ENCODE measurements at regions not wholly inside any gene's neighbourhood (a gene's known extent, or its start where the extent isn't known, plus 50 kb on each side); places are given as distances from the start of the nearest gene placed in this dataset.

DNA sequence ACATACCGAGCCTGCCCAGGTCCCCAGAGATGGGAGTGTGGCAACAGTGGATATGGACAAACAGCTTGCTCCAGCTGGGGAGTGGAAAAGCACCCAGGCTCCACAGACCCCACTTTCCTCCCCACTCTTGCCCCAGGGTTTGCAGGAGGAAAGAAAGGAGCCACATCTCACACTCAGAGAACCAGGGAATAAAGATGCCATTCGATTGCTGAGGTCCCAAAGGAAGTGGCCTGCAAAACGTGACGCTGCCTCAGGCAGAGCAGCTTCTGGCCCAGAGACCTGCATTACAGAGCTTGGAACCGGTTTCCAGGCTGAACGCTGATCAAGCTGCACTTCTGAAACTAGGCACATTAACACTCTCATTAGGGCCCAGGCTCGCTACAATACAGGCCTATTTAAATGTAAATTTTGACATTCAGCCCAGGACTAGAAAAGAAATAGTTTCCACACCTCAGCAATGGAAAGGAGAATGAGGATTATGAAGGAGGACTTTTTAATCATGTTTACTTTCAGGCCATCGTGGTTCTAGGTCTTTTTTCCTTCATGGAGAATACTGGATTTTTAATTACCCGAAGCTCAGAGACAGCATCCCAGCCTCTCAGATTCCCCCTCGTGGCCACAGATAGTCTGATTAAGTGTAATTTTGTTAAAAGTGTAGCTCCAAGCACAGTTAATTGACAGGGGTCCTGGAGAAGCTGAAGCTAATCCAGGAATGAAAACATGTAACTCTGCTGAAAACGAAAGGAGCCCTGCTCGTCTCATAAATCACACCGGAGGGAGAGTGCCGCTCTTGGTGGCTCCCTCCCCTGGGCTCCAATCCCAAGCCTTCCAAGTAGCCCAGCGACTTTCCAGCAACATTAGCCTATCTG lies 221.3 kb upstream of the RAB6C start:
- H3K4me1 Mint-ChIP-seq, result no peaks in the 10 kb centered on the region
- no peak for ATAC-seq
- H3K36me3 Mint-ChIP-seq, result no peaks in the 10 kb centered on the region
- DNase-seq (ENCODE audit: low spot score in 2 of 2), result no peak
- H3K27ac Mint-ChIP-seq, result no peak overlapping the region
- H3K9me3 Mint-ChIP-seq, result no peaks in the 10 kb centered on the region
- no peak overlapping the region for H3K4me3 Mint-ChIP-seq

DNA sequence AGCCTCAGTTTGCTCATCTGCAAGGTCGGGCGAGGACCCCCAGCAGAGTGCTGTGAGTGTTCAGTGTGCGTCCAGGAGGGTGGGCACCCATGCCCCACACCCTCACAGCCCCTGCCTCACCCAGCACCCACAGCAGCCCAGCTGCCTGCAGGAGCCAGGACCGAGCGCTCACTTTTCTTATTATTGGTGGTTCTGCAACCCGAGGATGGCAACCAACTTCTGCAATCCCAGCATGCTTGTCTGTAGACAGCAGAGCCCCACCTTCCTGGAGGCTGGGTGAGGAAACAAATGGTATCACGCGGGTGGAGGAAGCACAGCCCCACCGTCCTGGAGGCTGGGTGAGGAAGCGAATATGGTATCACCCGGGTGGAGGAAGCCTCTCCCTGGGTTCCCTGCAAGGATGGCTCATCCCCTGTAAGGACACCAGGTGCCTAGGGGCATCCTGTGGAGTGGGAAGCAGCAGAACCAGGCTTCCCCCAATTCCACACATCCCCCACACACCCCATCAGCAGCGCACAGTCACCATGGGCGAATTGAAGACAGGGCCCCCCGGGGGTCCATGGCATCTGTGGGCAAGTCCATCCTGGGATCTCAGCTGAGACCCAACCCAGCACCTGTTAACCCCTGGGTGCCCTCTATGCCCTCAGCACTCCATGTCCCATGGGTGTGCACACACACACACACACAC lies 220.5 kb upstream of the RAB6C start:
- ATAC-seq (no peak), DNase-seq (ENCODE audit: low spot score in 2 of 2) (no peak)
- no peaks in the 10 kb centered on the region for H3K9me3 Mint-ChIP-seq
- H3K4me3 Mint-ChIP-seq, result no peak overlapping the region
- H3K27ac Mint-ChIP-seq, result no peak overlapping the region
- no peaks in the 10 kb centered on the region for H3K4me1 Mint-ChIP-seq
- no peaks in the 10 kb centered on the region for H3K36me3 Mint-ChIP-seq

DNA sequence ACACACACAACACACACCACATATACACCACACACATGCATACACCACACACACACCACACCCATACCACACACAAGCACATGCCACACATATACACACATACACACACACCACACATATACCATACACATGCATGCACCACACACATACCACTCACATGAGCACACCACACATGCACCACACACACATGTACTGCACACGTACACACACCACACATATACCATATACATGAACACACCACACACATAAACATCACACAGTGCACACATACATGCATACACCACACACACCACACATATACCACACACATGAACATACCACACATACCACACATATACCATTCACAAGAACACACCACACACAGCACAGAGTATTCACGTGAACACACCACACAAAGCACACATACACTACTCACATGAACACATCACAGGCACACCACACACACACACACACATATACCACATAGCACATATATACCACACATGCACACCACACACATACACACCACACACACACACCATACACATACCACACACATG lies 219.9 kb upstream of the RAB6C start:
- no peaks in the 10 kb centered on the region for H3K4me1 Mint-ChIP-seq
- no peak overlapping the region for H3K4me3 Mint-ChIP-seq
- H3K36me3 Mint-ChIP-seq, result no peaks in the 10 kb centered on the region
- no peak overlapping the region for H3K27ac Mint-ChIP-seq
- no peak for DNase-seq (ENCODE audit: low spot score in 2 of 2)
- ATAC-seq, result no peak
- no peaks in the 10 kb centered on the region for H3K9me3 Mint-ChIP-seq

DNA sequence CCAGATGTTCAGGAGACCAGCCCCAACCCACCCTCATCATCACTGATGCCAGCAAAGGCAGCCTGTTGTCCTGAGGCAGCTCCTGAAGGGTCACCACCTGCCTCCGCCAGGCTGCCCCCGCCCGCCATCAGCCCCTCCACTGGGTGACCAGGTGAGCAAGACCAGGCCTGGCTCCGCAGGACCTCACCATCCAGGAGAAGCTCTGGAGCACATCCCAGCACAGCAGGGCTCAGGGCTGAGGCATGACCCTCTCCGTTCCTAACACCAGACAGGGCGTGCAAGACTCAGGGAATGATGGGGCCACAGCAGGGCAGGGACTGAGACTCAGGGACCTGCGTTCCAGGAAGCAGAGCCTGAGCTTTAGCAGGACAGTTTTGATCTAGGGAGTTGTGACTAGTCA lies 218.8 kb upstream of the RAB6C start:
- no peak overlapping the region for H3K27ac Mint-ChIP-seq
- H3K36me3 Mint-ChIP-seq, result no peaks in the 10 kb centered on the region
- H3K4me3 Mint-ChIP-seq, result no peak overlapping the region
- H3K9me3 Mint-ChIP-seq, result no peaks in the 10 kb centered on the region
- ATAC-seq (no peak), DNase-seq (ENCODE audit: low spot score in 2 of 2) (no peak)
- no peaks in the 10 kb centered on the region for H3K4me1 Mint-ChIP-seq

DNA sequence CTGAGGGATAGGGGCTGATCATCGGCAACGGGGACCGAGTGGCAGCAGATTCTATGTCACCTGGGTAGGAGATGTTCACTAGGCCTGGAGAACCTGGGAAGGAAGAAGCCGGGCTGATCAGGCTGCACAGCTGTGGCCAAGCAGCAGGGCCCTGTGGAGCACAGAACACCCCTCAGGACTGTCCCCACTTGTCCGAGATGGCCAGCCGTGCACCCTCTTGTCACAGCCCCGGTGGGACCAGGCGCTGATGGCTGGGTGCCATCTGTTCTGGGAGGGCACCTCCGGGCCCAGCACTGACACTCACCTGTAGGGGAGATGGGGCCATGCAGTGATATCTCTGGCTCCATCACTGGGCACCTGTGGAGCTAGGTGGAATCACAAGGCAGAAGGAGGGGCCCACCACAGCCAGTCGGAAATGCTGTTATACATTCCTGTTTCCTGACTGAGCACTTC lies 217.9 kb upstream of the RAB6C start:
- Mint-ChIP-seq H3K4me3 (no peak overlapping the region), H3K27ac (no peak overlapping the region), H3K4me1 (no peaks in the 10 kb centered on the region), H3K36me3 (no peaks in the 10 kb centered on the region), H3K9me3 (no peaks in the 10 kb centered on the region)
- ATAC-seq (no peak), DNase-seq (ENCODE audit: low spot score in 2 of 2) (no peak)

DNA sequence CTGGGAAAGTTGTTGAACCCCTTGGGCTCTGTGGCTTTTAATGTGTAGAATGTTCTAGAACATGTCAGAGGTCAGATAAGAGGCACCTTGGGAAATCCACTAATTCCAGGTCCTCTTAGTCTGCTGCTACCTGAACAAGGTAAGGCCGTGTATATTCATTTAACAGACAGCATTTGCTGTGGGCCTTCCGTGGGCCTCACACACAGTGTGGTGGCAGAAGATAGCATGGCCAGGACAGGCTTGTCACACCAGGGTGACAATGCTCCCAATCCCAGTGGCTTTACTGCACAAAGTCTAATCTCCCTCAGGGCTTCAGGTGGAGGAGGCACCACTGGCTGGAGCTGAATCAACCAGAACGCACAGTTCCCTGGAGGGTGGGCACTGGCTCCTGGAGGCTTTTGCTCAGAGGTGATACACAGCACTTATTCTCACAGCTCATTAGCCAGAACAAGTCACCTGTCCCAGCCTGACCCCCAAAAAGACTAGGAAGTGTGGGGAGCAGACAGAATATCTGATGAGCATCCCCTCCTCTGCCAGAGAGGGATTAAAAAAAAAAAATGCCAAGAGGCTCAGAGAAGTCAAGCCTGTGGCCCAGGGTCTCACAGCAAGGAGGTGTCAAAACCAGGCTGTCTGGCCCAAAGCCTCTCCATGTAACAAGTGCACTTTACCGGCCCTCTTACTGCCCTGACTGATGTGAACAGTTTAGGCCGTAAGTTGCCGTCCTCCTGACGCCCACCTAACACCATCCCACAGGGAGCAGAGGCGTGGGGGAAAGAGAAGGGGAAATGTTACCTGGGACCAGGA lies 216.9 kb upstream of the RAB6C start:
- ATAC-seq, result no peak
- Mint-ChIP-seq H3K36me3 (no peaks in the 10 kb centered on the region), H3K27ac (no peak overlapping the region), H3K4me1 (no peaks in the 10 kb centered on the region), H3K4me3 (no peak overlapping the region), H3K9me3 (no peaks in the 10 kb centered on the region)
- DNase-seq (ENCODE audit: low spot score in 2 of 2), result no peak

DNA sequence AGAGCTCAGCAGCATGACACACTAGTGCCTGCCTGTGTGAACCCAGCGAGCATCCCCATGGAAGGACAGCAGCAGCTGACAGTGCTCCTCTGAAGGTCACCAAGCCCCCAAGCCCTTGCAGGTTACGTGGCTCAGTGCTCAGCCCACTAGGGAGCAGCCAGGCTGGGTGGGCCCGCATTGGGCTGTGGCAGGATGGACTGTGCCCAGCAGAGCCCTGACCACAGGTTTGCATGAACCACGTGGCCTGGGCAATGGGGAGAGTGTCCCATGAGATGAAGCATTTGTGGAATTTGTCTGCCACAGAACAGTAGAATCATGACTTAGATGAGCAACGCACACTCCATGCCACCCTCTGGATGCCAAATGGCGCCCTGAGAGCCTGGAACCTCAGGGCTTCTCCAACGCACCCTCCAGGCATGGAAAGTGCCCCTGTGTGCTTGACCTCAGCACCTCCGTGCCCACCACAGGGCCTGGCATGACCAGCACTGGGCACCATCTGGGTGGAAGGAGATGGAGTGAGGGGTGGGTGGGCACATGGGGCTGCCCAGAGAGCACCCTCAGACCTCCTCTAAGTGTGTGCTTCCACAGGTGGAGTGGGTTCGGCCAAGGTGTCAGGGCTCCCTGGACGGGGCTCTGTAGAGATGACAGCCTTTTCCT lies 216.1 kb upstream of the RAB6C start:
- no peaks in the 10 kb centered on the region for H3K4me1 Mint-ChIP-seq
- H3K4me3 Mint-ChIP-seq, result no peak overlapping the region
- no peaks in the 10 kb centered on the region for H3K36me3 Mint-ChIP-seq
- ATAC-seq (no peak), DNase-seq (ENCODE audit: low spot score in 2 of 2) (no peak)
- H3K9me3 Mint-ChIP-seq, result no peaks in the 10 kb centered on the region
- H3K27ac Mint-ChIP-seq, result no peak overlapping the region

DNA sequence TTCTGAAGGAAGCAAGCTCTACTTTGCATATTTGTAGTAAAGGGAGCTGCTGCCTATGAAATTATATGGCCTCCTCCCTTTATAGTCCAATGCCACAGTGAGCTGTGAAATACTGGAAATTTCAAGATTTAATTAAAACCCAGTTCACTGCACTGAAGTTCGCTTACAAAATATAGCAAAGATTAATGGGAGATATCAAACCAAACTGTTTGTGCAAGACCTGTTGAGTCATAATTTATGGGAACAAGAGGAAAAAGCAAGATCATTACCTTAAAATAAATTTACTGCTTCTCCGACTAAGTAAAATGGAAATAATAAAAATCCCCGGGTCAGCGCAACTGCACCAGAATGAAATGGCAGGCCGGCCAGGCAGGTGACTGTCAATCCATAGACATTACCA lies 215.5 kb upstream of the RAB6C start:
- ATAC-seq, result no peak
- Mint-ChIP-seq H3K27ac (no peak overlapping the region), H3K4me3 (no peak overlapping the region), H3K9me3 (no peaks in the 10 kb centered on the region), H3K4me1 (no peaks in the 10 kb centered on the region), H3K36me3 (no peaks in the 10 kb centered on the region)
- no peak for DNase-seq (ENCODE audit: low spot score in 2 of 2)

DNA sequence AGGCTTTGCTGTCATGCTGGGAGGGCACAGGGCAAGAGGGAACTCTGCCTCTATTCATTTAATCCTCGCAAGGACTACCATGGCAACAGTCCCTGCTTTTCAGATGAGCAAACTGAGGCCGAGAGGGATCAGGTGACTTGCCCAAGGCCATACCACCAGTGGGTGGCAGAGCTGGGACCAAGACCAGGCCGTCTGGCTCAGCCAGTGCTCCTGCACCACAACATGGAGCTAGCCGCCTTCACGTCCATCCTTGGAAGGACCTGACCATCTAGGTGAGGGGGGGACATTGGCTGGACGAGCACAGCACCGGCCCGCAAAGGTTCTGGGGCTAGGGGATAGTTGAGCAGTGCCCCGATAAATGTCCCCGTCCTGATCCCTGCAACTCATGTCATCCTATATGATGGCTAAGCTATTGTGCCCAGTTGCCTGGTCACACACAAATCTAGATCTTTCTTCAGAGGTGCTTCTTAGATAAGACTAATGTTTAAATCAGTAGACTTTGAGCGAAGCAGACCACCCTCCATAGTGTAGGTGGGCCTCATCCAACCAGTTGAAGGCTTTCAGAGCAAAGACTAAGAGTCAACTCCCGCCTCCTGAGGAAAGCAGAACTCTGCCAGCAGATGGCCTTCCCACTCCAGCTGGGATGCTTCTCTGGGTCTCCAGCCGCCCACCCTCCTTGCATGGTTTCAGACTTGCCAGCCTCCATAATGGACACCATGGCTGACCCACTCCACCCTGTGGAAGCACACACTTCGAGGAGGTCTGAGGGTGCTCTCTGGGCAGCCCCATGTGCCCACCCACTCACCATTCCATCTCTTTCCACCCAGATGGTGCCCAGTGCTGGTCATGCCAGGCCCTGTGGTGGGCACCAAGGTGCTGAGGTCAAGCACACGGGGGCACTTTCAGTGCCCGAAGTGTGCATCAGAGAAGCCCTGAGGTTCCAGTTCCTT lies 214.8 kb upstream of the RAB6C start:
- Mint-ChIP-seq H3K4me3 (no peak overlapping the region), H3K36me3 (no peaks in the 10 kb centered on the region), H3K9me3 (no peaks in the 10 kb centered on the region), H3K27ac (no peak overlapping the region), H3K4me1 (no peaks in the 10 kb centered on the region)
- ATAC-seq, result no peak
- no peak for DNase-seq (ENCODE audit: low spot score in 2 of 2)

DNA sequence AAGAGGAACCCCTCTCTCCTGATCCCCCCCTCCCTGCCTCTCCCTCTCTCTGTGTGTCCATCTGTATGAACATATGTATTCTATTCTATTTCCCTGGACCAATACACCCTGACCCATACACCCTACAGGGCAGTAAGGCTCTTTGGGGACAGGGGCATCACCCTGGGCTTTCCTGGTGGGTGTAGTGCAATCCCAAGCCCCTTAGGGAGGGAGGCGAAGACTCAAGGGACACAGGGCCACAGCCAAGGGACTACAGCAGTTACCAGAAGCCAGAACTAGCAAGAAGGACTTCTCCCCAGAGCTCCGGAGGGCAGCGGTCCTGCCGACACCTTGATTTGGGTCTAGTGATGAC lies 214.2 kb upstream of the RAB6C start:
- Mint-ChIP-seq H3K36me3 (no peaks in the 10 kb centered on the region), H3K4me3 (no peak overlapping the region), H3K27ac (no peak overlapping the region), H3K9me3 (no peaks in the 10 kb centered on the region), H3K4me1 (no peaks in the 10 kb centered on the region)
- ATAC-seq (no peak), DNase-seq (ENCODE audit: low spot score in 2 of 2) (no peak)

DNA sequence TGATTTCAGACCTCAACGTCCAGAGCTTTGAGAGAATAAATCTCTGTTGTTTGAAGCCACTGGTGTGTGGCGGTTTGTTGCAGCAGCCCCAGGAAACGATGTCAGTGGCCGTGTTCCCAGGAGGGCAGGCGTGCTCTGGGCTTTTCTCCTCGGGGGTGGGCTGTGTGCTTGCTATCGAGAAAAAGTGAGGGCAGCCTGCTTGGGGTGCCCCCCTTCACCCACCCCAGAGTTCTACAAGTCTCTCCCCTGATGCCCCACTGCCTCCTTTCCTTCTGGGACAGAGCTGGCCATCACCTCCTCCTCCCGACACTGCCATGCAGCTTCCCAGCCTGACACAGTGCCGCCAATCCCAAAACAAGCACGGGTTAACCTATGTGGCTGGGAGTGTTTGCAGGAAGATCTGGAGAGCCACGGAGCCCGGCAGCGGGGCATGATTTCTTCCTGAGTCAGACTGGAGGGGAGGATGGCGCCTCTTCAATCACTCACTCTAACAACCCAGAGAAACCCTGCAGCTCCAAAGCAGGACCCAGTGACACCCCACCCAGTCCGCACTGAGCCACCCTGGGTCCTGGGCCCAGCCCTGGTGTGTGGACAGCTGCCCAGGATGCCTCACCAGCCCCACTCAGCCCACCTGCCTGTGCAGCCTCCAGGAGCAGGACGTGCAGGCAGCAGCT lies 213.7 kb upstream of the RAB6C start:
- no peaks in the 10 kb centered on the region for H3K4me1 Mint-ChIP-seq
- no peaks in the 10 kb centered on the region for H3K36me3 Mint-ChIP-seq
- no peak for ATAC-seq
- DNase-seq (ENCODE audit: low spot score in 2 of 2), result no peak
- H3K4me3 Mint-ChIP-seq, result no peak overlapping the region
- peak overlapping the region; percentile 17 for H3K27ac Mint-ChIP-seq
- H3K9me3 Mint-ChIP-seq, result no peaks in the 10 kb centered on the region

DNA sequence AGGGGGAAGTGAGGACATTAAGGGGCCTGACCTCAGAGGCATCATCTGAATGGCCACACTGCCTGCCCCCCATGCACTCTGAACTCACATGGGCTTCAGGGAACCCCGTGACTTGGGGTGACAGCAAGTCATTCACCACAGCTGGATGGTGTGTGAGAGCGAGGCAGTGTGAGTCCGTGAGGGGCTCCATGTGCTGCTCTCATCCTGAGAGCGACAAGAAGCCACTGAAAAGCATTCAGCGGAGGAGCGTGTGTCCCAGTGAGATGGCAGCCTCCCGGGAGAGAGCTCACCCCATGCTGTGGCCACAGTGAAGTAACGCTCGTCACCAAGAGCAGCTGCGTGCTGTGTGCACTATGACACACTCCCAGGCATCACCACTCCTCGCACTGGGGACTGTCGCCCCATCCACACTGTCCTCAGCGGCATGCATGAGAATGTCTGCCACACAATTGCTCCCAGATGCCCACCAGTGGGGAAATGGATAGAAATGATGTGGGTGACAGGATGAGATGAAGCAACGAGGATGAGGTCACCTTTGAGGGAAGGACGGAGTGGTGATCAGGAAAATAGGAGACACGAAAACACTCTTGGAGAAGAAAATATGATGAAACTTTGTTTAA lies 213.0 kb upstream of the RAB6C start:
- DNase-seq (ENCODE audit: low spot score in 2 of 2) (no peak), ATAC-seq (no peak)
- Mint-ChIP-seq H3K4me3 (no peak overlapping the region), H3K36me3 (no peaks in the 10 kb centered on the region), H3K4me1 (no peaks in the 10 kb centered on the region), H3K9me3 (no peaks in the 10 kb centered on the region), H3K27ac (peak overlapping the region; percentile 17)

DNA sequence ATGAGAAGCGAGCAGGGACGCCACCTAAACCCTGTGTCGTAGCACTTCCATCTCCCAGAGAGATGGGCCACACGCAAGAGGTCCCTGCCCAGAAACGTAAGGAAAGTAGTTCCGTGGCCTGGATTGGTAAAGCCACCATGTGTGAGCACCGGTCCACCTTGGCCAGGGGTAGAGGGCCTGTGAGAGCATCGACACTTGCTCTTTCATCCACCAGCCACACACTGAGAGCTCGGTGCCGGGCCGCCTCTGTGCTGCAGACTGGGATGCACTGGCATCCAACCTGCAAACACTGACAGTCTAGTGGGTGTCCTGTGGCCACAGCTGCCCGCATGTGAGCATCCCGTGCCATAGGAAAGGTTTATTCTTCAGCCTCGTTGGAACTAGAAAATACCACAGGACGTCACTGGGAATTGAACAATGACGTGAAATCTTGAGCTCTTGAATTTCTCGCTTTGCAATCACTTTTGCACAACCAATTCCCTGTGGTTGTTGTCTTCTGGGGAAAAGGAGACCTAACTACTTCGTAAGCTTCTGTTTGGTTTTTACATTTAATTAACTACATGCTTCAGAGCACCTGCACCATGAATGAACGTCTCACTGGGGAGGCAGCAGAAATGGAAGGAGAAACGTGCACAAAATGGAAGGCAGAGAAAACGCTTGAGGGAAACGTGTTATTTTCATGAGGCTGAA lies 212.0 kb upstream of the RAB6C start:
- Mint-ChIP-seq H3K4me1 (no peaks in the 10 kb centered on the region), H3K9me3 (no peaks in the 10 kb centered on the region), H3K4me3 (no peak overlapping the region), H3K27ac (no peak overlapping the region), H3K36me3 (no peaks in the 10 kb centered on the region)
- DNase-seq (ENCODE audit: low spot score in 2 of 2) (no peak), ATAC-seq (no peak)

Measured in stimulated activated effector memory CD8-positive, alpha-beta T cell treated with anti-CD3 and anti-CD28 coated beads, Interleukin-12 subunit alpha, Interleukin-12 subunit beta, amount 100 ng/mL, for 72 hours (primary cell).